Stimulated activated naive CD8-positive, alpha-beta T cell treated with anti-CD3 and anti-CD28 coated beads, Interleukin-15, Interleukin-2, amounts not matched to agents 100 U/mL and 50 U/mL, for 24 hours (primary cell): ENCODE measurements at regions not wholly inside any gene's neighbourhood (a gene's known extent, or its start where the extent isn't known, plus 50 kb on each side); places are given as distances from the start of the nearest gene placed in this dataset.
"Not testable (repeated sequence)": the region's sequence is repeated elsewhere in the genome, so short reads cannot be mapped to it uniquely, and the experiment has no call there.

Experiments used
- ATAC-seq: fragments of 150-1000 bp; cut with Tn5 transposase; one replicate; pipeline ENCODE4 v1.10.0; 2021
- DNase-seq: peaks from one replicate; pipeline ENCODE4 v3.0.0; 2021

DNA sequence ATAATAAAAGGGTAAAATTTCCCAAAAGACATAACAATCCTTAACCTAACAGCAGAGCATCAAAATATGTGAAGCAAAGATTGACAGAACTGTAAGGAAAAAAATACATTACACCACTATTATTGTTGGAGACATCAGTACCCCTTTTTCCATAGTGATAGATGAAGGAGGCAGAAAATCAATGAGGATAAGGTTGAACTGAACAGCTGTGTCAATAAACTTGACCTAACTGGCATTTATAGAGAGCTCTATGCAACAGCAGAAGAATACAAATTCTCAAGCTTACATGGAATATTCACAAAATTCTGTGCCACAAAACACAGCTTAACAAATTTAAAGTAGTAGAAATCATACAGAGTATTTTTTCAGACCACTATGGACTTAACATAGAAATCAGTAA lies 195.0 kb upstream of the ELAC2 start:
- no peak for ATAC-seq
- no peak for DNase-seq

DNA sequence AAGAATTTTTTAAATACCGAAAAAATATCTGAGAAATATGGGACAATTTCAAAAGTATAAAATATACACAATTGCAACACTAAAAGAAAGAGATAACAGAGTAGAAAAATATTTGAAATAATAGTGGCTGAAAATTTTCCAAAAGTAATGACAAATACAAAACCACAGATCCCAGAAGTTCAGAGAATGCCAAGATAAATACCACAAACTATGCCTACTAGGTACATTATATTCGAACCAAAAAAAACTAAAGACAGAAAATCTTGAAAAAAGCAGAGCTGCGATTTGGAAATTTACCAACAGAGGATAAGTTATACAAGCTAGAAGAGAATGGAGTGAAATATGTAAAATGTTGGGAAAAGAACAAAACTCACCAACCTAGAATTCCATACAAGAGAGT lies 191.3 kb upstream of the ELAC2 start:
- no peak for ATAC-seq
- no peak for DNase-seq

DNA sequence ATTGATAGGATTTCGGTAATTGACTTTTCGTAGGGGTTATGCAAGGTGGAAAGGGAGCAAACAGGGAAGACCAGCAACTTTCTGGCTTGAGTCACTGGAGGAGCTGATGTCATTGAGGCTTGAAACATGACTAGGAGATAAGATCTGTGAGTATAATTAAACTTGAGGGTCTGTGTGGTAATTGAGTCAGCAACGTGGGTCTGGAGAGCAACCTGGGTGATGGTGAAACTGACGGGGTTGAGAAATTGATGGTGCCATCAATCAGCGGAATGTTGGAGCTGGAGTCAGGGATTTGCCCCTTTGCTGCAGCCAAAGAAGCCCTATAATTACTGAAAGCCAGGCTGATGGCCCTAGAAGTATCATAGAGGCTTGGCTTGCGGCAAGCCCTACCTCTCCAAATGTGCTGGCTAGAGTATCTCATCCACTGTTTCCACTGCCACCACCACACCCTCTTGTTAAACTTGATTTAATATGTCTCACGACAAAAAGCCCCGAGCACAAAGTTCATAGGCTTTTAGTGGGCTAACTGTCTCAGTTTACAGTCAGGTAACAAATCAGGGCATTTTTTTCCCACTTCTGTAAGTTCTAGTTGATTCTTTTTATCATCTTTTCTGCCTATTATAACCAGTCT lies 186.9 kb upstream of the ELAC2 start:
- no peak for DNase-seq
- no peak for ATAC-seq

DNA sequence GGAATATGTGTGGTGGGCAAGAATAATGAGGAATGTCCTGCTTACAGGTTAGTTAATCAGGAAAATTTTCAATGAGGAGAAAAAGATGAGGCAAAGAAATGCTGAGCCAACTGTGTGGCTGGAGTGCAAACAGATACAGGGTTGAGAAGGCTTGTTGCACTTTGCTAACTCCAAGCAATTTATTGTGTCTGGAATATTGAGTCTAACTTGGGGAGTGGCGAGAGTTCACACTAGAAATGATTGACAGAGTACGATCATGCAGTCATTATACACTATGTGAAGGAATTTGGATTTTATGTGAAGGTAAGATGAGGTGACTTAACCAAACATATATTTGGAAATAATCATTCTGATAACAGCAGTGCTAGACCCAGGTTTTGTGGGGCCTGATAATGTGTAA lies 185.0 kb upstream of the ELAC2 start:
- ATAC-seq = no peak
- no peak for DNase-seq

DNA sequence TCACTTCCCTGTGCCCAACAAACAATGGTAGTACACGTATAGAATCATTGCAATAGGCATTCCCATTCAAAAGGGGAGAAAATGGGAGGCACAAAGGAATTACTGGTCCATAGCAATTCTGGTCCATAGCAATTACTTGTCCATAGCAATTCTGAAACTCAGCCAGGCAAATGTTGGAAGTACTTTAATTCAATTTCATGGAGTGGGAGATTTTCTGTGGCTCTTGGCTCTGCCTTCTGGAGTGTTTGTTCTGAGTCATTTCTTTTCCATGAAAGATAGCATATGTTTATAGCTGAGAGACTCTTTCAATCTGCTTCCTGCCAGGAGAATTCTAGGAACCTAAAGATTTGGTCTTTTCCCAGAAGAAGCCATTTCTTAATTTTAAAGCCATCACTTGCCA lies 182.8 kb upstream of the ELAC2 start:
- DNase-seq (no peak), ATAC-seq (no peak)

DNA sequence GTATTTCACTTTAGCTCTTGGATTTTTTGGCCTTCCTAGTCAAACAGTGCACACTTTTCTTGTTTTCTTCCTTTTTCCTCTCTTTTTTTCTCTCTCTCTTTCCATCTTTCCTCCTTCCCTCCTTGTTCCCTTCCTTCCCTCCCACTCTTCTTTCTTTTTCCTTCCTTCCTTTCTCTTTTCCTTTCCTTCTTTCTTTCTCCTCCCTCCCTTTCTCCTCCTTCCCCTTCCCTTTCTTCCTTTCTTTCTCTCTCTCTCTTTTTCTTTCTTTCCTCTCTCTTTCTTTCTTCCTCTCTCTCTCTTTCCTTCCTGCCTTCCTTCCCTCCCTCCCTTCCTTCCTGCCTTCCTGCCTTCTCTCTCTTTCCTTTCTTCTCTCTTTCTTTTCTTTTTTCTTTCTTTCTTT lies 181.6 kb upstream of the ELAC2 start:
- DNase-seq = no peak
- no peak for ATAC-seq

DNA sequence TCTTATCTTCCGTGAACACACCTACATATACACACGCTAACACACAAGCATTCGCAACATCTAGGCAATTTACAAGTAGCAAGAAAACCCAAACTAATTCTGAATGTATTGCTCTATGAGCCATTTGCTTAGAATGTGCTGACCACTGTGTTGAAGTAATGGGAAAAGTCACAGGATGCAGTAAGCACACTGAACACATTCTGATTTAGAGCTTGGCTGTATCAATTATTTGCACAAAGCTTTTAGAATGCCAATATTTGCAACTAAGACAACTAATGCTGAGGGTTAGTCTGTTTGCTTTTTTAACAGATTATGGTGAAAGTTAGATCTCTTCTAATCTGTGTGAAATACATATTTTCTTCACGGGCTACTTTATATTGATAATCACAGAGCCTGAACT lies 179.8 kb upstream of the ELAC2 start:
- ATAC-seq = no peak
- DNase-seq = no peak

DNA sequence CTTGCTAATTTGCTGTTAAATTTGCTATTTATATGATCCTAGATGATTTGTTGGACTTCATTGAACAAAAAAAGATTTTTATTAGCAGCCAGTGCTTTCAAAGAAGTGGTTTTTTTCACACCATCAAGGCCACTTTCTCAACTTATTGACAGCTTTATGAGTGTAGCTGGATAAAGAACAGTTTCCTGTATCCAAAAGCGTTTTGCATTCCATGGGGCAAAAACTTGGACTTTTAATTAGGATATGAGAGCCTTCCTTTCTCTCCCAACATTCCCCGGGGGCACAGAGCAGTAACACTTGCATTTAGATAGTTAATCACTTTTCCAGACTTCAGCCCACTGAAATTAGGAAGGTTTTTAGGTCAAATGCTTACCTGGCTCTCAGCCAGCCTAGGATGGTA lies 177.1 kb upstream of the ELAC2 start:
- DNase-seq (no peak), ATAC-seq (no peak)

DNA sequence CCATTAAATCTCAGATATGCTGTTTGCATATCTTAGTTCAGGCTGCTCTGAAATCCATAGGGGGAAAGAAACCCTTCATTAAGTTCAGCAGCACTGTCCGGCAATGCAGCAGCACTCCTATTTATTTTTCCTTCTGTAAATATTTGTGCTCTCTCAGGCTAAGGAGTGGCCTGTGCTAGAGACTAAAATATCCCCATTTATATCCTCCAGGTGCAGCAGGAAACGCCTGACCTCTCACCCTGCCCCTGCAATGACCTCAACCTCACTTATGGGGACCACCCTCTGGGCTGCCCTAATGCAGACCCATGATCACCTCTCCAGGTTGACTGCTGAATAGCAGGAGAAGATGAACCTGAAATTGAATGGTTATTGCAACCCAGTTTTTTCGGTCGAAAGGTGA lies 165.0 kb upstream of the ELAC2 start:
- no peak for ATAC-seq
- no peak for DNase-seq

DNA sequence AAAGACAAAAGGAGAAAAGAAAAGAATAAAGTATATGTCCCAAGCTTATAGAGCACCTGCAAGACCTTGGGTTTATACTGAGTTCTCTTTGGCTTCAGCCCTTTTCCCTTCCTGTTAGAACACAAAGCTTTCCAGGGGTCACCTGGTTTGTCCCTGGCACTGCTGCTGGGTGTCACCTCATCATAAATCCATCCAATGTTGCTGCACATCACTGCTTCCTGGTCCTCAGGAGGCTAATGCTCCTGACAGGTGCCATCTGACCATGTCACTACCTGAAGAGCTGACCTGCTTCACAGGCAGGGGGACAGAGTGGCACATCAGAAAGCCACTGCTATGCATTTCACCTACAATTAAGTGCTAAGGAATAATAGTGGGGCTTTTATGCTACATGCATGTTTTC lies 164.6 kb upstream of the ELAC2 start:
- no peak for ATAC-seq
- no peak for DNase-seq

DNA sequence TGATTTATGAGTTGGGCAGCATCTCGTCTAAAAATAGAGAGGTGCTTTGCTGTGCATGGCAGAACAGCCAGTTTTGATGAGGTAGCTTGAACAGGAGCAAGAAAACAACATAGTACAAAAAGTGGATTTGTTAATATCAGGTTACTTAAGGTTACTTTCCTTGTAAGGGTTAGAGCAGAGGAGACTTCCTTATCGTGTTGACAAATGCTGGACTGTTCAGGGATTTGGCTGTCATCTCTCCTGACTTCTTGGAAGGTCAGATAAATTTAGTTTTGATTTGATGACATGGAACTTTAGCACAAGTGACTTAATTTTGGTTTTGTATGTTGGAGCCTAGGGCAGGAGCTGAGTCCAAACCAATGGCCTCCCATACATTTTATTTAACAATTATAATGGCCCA lies 163.9 kb upstream of the ELAC2 start:
- no peak for ATAC-seq
- DNase-seq = no peak

DNA sequence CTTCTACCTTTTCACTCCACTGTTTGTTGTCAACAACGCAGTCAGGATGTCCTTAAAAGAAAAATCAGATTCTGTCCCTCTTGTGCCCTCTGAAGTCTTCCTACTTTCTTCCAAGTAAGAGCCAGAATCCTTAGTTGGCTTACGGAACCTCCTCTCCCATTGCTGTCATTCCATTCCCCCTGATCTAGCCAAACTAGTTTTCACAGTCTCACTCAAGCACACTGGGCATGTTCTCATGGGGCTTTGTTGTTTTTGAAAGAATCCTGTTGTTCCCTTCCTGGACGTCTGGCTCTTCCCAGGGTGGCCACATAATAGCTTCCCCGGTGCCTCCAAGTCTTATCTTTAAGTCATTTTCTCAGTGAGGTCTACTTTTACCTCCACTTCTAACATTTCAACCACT lies 158.6 kb upstream of the ELAC2 start:
- no peak for ATAC-seq

DNA sequence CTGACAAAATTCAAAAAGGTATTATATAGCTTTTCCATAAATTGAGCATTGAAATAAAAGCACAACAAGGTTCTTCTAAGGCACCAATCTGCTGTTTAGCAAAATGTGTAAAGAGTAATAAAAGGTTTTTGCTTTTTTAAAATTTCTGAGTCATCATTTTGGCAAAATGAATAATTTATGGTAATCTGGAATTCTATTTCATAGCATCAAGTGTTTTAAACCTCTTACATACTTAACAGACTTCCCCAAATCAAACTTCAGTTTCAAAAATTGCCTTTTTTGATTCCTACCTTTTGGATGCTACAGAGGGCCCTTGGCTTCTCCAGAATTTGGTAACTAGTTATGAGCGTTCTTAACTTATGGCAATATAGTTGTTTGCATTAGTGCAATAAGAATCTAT lies 154.0 kb upstream of the ELAC2 start:
- no peak for ATAC-seq

More for the DNA sequence above, 158.6 kb upstream of the ELAC2 start:
- no peak for DNase-seq

DNA sequence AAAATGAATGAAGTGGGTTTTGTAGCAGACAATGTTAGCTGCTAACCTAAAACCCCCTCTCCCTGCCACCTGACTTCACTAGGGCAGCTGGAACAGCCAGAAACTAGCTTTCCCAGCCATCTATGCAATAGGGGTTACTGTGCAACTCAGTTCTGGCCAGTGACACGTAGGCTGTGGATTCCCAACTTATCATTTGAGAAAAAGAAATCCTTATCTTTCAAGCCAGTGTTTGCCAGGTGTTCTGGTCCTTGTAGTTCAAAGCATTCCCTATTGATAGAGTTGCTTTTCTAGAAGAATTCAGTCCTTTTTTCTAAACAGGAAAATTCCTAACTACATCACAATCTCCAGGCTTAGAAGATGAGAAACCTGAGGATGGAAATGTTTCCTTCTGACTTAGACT lies 144.5 kb upstream of the ELAC2 start:
- ATAC-seq (no peak), DNase-seq (no peak)

More for the DNA sequence above, 154.0 kb upstream of the ELAC2 start:
- no peak for DNase-seq

DNA sequence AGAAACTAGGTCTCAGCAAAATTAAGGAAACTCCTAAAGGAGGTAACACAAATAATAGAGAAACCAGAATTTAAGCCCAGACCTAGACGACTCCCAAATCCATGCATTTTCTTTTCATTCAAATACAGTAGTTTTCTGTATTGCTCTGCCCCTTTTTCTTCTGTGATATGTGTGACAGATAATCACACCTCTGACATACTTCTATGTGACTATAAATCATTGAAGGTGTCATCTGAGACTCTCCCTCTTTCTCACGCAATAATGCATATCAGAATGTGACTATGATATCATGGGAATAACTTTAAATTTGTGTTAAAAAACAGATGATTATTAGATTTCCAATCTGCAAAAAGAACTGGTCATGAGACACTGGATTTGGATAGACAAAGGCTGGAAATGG lies 143.0 kb upstream of the ELAC2 start:
- DNase-seq (no peak), ATAC-seq (no peak)

DNA sequence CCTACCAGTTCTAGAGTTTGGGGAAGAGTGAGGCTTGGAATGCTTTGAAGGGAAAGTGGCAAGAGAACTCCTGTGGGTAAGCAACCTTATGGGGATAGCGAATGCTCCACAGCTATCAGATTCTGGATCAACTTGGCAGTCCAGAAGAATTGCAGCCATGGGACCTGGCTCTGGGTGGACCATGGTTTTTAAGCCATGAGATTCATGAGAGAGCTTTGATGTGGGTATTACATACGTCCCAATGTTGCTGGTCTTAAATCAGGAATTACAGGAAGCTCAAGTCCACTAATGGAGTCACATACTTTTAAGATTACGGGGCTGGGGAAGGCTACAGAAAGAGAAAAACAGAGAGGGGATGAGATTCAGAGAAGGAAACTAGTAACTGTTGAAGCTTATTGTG lies 142.5 kb upstream of the ELAC2 start:
- DNase-seq (no peak), ATAC-seq (no peak)

DNA sequence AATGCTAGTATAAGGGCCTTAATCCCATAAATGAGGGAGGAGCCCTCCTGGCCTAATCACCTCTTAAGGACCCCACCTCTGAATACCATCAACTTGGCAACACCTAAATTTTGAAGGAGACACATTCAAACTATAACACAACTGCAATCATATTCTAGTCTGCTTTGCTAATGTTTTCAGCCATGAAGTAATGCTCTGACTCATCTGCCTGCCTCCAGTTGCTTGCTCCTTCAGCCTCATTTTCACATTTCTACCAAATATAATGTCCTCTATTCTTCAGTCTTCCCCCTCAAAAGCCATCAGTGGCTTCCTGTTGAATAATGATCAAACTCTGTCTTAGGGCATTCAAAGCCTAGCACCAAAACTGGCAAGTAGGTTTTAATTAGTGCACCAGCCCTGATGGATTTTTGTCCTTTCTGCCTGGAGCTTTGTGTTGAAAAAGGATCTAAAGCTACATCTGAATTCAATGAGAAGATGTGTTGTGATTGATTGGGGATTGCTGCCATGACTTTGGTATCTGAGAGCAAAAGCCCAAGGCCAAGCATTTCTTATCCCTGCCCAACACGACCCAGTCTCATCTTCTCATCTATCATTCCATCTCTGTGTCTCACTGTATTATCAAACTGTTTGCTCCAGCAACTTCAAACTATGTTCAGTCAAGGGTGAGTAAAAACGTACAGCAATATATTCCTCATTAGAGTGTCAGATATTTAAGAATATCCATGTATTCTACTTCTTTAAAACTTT lies 140.8 kb upstream of the ELAC2 start:
- ATAC-seq (no peak), DNase-seq (no peak)

DNA sequence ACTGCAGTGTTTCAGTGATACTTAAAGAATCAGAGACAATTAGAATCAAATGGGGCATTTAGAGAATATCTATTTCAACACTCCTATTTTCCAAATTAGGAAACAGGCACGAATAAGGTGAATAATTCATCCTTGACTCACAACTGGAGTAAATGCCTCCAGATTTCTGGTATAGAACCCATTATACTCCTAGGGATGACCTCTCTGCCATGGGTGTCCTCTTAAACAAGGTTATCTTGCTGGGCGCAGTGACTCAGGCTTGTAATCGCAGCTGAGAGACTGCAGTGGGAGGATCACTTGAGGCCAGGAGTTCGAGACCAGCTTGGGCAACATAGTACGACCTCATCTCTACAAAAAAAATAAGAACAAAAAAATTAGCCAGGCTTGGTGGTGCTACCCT lies 139.8 kb upstream of the ELAC2 start:
- DNase-seq = no peak
- no peak for ATAC-seq

DNA sequence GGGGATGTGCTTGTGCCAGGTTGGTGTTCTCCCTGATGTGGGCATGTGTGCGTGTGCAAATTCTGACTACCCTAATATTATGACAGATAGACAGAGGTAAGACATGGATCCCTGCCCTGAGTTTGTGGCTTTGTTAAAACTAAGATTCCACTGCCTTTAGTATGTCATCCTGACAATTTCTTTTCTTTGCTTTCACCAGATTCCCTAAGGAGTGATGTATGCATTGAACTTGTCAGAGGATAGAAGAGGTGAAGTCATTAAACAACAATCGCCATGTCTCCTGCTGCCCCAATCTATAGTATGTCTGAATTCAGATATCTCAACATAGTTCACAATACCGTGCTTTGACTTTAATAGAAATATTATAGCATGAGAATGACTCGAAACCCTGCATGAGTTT lies 137.1 kb upstream of the ELAC2 start:
- DNase-seq = no peak
- no peak for ATAC-seq

DNA sequence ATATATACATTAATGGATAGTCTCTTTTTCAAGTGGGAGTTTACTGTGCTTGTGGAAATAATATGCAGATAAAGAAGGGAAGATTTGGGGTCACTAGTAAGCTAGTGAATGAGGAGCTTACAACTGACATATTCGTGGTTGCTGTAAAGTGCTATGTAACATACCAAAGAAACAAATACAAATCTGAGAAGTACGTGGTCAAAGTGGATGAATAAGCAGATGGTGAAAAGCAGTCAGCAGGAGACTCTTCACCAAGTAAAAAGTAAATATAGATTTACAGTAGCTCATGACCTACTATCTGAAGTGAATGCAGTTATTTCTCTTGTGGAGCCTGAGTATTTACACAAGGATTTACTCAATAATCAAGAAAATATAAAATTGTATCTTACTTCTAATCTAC lies 136.6 kb upstream of the ELAC2 start:
- ATAC-seq (no peak), DNase-seq (no peak)

DNA sequence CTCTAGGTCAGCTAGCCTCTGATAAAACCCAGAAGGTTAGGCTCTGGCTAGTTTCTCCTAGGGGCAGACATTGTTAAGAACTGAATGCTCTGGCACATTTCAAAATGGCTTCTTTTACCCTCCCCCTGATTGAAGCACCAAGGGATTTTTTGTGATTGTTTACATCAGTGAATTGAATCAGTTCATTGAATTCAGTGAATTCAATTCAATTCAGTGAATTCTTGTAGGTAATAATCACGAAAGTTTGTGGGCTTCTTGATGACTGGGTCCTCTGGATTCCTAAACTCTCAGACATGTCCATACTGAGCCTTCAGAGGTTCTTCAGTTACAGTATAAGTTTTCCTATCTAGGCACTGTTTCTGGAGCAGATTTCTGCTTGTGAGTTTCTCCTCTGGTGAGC lies 135.2 kb upstream of the ELAC2 start:
- no peak for DNase-seq
- no peak for ATAC-seq

DNA sequence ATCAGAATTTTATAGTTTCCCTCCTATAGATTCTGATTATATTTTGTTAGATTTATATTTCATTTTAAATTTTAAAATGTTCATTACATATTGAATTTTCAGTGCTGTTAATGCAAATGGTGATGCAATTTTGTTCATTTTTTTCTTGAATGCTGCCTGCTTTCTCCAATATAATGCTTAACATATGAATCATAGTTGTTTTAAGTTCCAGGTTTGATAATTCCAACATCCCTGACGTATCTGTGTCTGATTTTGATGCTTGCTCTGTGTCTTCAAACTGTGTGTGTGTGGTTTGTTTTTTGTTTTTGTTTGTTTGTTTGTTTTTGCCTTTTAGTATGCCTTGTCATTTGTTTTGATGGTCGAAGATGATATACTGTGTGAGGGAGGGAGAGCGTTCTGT lies 134.7 kb upstream of the ELAC2 start:
- ATAC-seq (no peak), DNase-seq (no peak)

DNA sequence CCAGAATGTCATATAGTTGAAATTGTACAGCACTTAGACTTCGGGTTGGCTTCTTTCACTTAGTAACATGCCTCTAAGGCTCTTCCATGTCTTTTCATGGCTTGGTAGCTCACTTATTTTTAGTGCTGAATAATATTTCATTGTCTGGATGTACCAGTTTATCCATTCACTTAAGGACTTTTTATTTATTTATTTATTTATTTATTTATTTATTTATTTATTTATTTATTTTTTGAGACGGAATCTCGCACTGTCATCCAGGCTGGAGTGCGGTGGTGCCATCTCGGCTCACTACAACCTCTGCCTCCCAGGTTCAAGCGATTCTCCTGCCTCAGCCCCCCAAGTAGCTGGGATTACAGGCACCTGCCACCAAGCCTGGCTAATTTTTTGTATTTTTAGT lies 132.9 kb upstream of the ELAC2 start:
- not testable (repeated sequence) for ATAC-seq

DNA sequence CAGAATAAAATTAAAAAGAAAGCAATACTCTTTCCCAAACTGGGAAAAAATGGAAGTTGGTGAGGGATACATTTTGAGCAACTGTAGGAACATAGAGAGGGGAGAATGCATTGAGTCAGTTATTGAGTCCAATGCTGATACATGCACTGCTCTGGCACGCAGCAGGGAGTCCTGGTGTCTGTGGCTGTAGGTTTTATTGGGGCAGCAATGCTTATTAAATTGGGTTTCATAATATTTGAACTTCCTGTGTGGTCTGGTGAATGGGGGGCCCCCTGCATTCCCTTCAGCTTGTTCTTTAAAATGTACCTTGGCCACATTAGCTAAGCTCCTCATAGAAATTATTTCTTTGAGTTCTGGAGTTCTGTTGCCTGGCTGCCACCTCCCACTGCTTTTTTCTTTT lies 125.2 kb upstream of the ELAC2 start:
- DNase-seq (no peak), ATAC-seq (no peak)

More for the DNA sequence above, 132.9 kb upstream of the ELAC2 start:
- not testable (repeated sequence) for DNase-seq
